ENCODE measurements at regions not wholly inside any gene's neighbourhood (a gene's known extent, or its start where the extent isn't known, plus 50 kb on each side); places are given as distances from the start of the nearest gene placed in this dataset.
A peak's percentile ranks its signal among the peaks of the same experiment; 100 is the strongest.
"Not testable (repeated sequence)": the region's sequence is repeated elsewhere in the genome, so short reads cannot be mapped to it uniquely, and the experiment has no call there.

GRCh38 chr3:107212618-107213017 lies 164.6 kb upstream of the CCDC54 start:
- DNase-seq: no peak

- no peak for DNase-seq
Observed at GRCh38 chr3:107213044-107213669, 164.1 kb upstream of the CCDC54 start.

GRCh38 chr3:107216229-107216628 lies 161.0 kb upstream of the CCDC54 start:
- DNase-seq: no peak

- DNase-seq: no peak
Observed at GRCh38 chr3:107216711-107217110, 160.5 kb upstream of the CCDC54 start.

- no peak for DNase-seq
Observed at GRCh38 chr3:107217172-107217571, 160.1 kb upstream of the CCDC54 start.

GRCh38 chr3:107218864-107219269 lies 158.4 kb upstream of the CCDC54 start:
- DNase-seq: no peak

- no peak for DNase-seq
Observed at GRCh38 chr3:107220538-107220937, 156.7 kb upstream of the CCDC54 start.

GRCh38 chr3:107221856-107222255 lies 155.4 kb upstream of the CCDC54 start:
- no peak for DNase-seq

- DNase-seq: no peak
Observed at GRCh38 chr3:107222907-107223306, 154.3 kb upstream of the CCDC54 start.

- no peak for DNase-seq
Observed at GRCh38 chr3:107224026-107224596, 153.1 kb upstream of the CCDC54 start.

GRCh38 chr3:107227091-107227490 lies 150.1 kb upstream of the CCDC54 start:
- DNase-seq: no peak

- DNase-seq: not testable (repeated sequence)
Observed at GRCh38 chr3:107233877-107234276, 143.4 kb upstream of the CCDC54 start.

- DNase-seq: no peak
Observed at GRCh38 chr3:107235193-107235927, 141.9 kb upstream of the CCDC54 start.

- DNase-seq: peak; percentile 67
Observed at GRCh38 chr3:107235928-107236315, 141.3 kb upstream of the CCDC54 start.

GRCh38 chr3:107236655-107237337 lies 140.4 kb upstream of the CCDC54 start:
- no peak for DNase-seq

- no peak for DNase-seq
Observed at GRCh38 chr3:107238787-107239186, 138.5 kb upstream of the CCDC54 start.

- no peak for DNase-seq
Observed at GRCh38 chr3:107239703-107240102, 137.5 kb upstream of the CCDC54 start.

- DNase-seq: peak; percentile 34
Observed at GRCh38 chr3:107240183-107241091, 136.8 kb upstream of the CCDC54 start.

GRCh38 chr3:107241217-107241616 lies 136.0 kb upstream of the CCDC54 start:
- DNase-seq: no peak

GRCh38 chr3:107242579-107242978 lies 134.7 kb upstream of the CCDC54 start:
- peak; percentile 33 for DNase-seq

GRCh38 chr3:107247116-107247515 lies 130.1 kb upstream of the CCDC54 start:
- DNase-seq: no peak

GRCh38 chr3:107249132-107249531 lies 128.1 kb upstream of the CCDC54 start:
- no peak for DNase-seq

GRCh38 chr3:107250221-107250620 lies 127.0 kb upstream of the CCDC54 start:
- DNase-seq: no peak
